LNCAP (cell line): ENCODE measurements at regions not wholly inside any gene's neighbourhood (a gene's known extent, or its start where the extent isn't known, plus 50 kb on each side); places are given as distances from the start of the nearest gene placed in this dataset.

Experiments used
- TF ChIP-seq, protein P1 (sequence below): fragments of 450-650 bp; IDR thresholded peaks from 2 replicates; pipeline ENCODE4 v1.5.1; 2017; ENCODE audit warnings: mild to moderate bottlenecking

DNA sequence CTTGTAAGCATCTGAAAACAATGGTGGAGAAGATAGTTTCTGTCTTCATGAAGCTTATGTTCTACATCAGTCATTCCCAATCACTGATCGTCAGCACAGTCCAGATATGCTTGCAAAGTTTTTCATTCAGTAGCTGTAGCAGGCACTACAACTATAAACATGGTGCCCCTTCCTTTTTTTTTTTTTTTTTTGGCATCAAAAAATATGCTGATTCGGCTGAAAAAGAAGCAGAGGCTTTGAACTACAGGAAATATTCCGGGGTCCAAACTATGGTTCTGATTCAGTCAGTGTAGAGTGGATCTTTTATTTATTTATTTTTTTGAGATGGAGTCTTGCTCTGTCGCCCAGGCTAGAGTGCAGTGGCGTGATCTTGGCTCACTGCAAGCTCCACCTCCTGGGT is 414.4 kb downstream of the OLFM4 start:
- TF ChIP-seq, protein P1, sequence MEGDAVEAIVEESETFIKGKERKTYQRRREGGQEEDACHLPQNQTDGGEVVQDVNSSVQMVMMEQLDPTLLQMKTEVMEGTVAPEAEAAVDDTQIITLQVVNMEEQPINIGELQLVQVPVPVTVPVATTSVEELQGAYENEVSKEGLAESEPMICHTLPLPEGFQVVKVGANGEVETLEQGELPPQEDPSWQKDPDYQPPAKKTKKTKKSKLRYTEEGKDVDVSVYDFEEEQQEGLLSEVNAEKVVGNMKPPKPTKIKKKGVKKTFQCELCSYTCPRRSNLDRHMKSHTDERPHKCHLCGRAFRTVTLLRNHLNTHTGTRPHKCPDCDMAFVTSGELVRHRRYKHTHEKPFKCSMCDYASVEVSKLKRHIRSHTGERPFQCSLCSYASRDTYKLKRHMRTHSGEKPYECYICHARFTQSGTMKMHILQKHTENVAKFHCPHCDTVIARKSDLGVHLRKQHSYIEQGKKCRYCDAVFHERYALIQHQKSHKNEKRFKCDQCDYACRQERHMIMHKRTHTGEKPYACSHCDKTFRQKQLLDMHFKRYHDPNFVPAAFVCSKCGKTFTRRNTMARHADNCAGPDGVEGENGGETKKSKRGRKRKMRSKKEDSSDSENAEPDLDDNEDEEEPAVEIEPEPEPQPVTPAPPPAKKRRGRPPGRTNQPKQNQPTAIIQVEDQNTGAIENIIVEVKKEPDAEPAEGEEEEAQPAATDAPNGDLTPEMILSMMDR = no peak

DNA sequence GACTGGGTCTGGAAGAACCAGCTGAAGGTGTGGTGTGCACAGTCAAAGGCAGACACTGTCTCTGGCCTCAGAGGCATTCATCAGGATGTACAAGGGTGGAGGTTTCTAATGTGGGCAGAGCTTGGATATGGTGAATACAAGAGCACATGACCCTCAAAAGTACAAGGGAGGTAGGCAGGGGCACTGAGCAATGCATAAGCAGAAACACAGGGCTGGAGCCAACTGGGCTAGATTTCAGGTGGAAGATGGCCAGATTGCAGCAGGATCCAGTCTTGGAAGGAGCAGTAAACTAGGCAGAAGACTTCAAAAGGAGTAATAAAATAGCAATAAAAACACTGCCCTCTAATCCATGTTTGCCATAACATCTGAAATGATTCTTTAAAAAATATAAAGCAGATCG is 417.1 kb downstream of the OLFM4 start:
- TF ChIP-seq, protein P1 = no peak

DNA sequence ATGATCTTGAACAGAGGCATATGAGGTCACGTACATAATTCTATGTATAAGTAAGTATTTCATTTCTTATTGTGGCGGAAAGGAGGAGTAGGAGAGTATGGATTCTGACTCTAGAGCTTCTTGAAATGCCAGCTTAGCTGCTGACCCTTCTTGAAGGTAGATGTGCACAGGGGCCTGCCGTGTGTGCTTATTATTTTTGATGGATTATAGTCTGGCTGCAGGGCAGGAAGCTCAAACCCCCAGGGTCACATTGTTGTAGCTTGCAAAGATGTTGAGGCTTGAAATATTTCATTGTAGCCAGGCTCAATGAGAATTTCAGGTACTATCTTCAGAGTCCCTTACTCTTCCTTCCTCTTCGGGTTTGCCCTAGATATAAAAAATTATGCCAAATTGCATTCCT is 418.8 kb downstream of the OLFM4 start:
- TF ChIP-seq, protein P1 = no peak

- TF ChIP-seq, protein P1 = no peak
Measured at GRCh38 chr13:53447863-53448262, 419.2 kb downstream of the OLFM4 start.

DNA sequence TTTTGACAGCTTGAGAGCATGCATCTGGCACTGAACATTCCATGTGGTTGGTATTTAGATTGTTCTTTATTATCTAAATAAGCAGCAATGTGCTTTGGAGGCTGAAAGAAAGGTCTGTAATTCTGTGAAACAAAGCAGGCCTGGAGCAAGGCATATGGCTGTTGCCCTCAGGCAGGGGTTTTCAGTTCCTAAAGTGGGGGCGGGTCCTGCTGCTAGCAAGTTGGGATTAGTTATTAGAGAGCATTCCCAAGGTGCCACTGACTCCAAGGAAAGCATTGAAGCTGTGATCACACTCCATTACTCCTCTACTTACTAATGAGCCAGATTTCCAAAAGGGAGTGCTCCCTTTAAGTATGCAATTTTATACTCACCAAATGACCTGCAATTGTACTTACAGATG is 432.2 kb downstream of the OLFM4 start:
- TF ChIP-seq, protein P1 = no peak

GRCh38 chr13:53463106-53463505 is 434.5 kb downstream of the OLFM4 start:
- TF ChIP-seq, protein P1 = no peak

DNA sequence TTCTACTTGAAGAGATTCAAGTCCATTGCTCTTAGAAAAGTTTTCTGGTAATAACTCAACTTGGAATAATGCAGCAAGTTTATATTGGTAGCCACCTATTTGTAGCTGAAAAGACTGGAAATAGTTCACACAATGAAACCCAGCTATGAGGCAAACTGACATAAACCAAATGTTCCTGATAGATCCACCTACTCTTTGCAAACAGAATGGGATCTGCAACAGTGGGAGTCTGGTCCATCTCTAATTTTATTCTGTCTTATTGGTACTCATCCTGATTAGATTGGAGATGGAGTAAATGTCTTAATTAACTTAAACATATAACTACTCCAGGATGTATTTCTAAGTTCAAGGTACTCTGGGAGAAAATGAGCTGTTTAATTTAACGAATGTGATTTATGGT is 438.0 kb downstream of the OLFM4 start:
- TF ChIP-seq, protein P1 = no peak

GRCh38 chr13:53473397-53473796 is 444.8 kb downstream of the OLFM4 start:
- TF ChIP-seq, protein P1 = no peak
